SK-N-MC (cell line): ENCODE measurements at regions not wholly inside any gene's neighbourhood (a gene's known extent, or its start where the extent isn't known, plus 50 kb on each side); places are given as distances from the start of the nearest gene placed in this dataset.

Source experiments
- DNase-seq: peaks from one replicate; pipeline ENCODE4 v3.0.0-alpha.2; 2011; ENCODE audit warnings: low read depth, low spot score
- H3K27ac ChIP-seq: fragments of 200-600 bp; sonication (generic); 2 replicates; pipeline ENCODE4 v1.5.1; 2016; ENCODE audit warnings: mixed run types
- H3K36me3 ChIP-seq: fragments of 200-600 bp; sonication (generic); 2 replicates; pipeline ENCODE4 v1.6.1; 2017; ENCODE audit warnings: antibody characterized with exemption, low read length, mixed read lengths; ENCODE audit not compliant: insufficient read depth
- H3K4me3 ChIP-seq: fragments of 200-600 bp; sonication (generic); 2 replicates; pipeline ENCODE4 v1.5.1; 2016
- H3K9ac ChIP-seq: fragments of 200-600 bp; sonication (generic); 2 replicates; pipeline ENCODE4 v1.8.0; 2017; ENCODE audit warnings: mixed run types, mixed read lengths; ENCODE audit not compliant: insufficient read length
- H3K9me3 ChIP-seq: fragments of 200-600 bp; sonication (generic); 2 replicates; pipeline ENCODE4 v1.6.1; 2017; ENCODE audit warnings: low read depth, mild to moderate bottlenecking, antibody characterized with exemption, low read length, moderate library complexity, mixed read lengths
- EZH2 ChIP-seq: fragments of 200-600 bp; sonication (generic); IDR thresholded peaks from one replicate; pipeline ENCODE4 v1.6.1; 2017; ENCODE audit warnings: antibody characterized with exemption
- FOXP2 ChIP-seq: optimal IDR thresholded peaks from 2 replicates; pipeline ENCODE3; 2011; ENCODE audit warnings: mild to moderate bottlenecking, moderate library complexity; ENCODE audit not compliant: insufficient read depth; ENCODE audit errors: extremely low read length, control extremely low read depth
- POLR2AphosphoS5 ChIP-seq: IDR thresholded peaks from 2 replicates; pipeline ENCODE4 v1.6.1; 2012; ENCODE audit warnings: mild to moderate bottlenecking, low read depth, low read length, borderline replicate concordance

DNA sequence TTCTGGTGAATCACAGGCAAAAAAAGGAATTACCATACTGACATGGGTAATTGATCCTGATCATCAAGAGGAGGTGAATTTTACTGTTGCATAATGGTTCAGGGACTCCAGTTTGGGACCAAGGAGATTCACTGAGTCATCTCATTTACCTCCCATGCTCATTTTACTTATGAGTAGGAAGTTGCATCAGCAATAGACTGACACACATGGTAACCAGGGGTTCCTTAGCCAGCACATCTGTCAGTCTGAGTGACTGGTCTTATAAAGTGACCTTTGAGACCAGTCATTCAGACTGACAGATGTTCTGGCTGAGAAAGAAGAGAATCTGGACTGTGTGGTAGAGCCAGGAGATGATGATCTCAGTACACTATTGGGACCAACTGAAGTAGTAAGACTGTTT is 384.6 kb upstream of the CD180 start:
- no peak overlapping the region for H3K4me3 ChIP-seq
- no peak for TF ChIP-seq POLR2AphosphoS5
- no peak for TF ChIP-seq EZH2
- TF ChIP-seq FOXP2 = no peak
- no peak for DNase-seq
- H3K9ac ChIP-seq = no peak overlapping the region
- no peaks in the 10 kb centered on the region for H3K9me3 ChIP-seq
- no peaks in the 10 kb centered on the region for H3K36me3 ChIP-seq
- H3K27ac ChIP-seq = no peak overlapping the region

DNA sequence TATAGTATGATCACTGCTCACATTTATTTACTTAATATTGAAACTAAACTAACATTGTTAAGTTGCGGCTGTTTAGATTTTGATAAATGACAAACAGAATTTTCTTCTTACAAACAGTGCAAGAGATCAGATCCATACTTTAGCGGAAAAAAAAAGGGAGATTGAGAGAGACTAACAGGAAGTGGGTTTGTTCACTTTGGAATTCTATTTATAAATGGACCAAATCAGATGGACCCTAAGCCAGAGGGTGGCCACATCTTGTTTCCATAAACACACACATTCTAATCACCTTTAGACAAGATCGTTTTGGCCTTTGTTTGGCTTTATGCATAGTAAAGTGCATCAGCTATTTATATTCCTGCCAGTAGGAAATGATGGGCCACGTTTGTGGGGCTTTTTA is 381.4 kb upstream of the CD180 start:
- DNase-seq = no peak
- no peaks in the 10 kb centered on the region for H3K9me3 ChIP-seq
- no peaks in the 10 kb centered on the region for H3K36me3 ChIP-seq
- TF ChIP-seq POLR2AphosphoS5 (no peak), FOXP2 (no peak), EZH2 (no peak)
- H3K9ac ChIP-seq = no peak overlapping the region
- H3K4me3 ChIP-seq = no peak overlapping the region
- H3K27ac ChIP-seq = no peak overlapping the region

DNA sequence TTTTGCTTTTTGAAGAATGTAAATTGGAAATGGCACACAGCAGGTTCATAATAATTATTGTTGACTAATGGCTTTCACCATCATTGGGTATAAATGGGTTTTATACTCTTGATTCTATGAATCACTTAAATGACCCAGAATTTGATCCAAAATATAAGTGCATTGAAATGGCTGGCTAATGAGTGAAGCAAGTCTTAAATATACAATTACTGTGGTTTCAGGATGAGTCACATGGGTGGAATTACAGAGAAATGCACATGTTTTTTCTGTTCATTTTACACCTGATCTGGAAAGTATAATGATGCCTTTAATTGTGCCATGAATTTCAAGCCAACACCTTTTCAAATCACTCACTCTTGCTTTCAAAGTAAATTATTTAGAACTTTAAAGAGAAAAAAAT is 380.8 kb upstream of the CD180 start:
- Histone ChIP-seq H3K9me3 (no peaks in the 10 kb centered on the region), H3K9ac (no peak overlapping the region), H3K36me3 (no peaks in the 10 kb centered on the region), H3K4me3 (no peak overlapping the region), H3K27ac (no peak overlapping the region)
- TF ChIP-seq POLR2AphosphoS5 (no peak), FOXP2 (no peak), EZH2 (no peak)
- no peak for DNase-seq

DNA sequence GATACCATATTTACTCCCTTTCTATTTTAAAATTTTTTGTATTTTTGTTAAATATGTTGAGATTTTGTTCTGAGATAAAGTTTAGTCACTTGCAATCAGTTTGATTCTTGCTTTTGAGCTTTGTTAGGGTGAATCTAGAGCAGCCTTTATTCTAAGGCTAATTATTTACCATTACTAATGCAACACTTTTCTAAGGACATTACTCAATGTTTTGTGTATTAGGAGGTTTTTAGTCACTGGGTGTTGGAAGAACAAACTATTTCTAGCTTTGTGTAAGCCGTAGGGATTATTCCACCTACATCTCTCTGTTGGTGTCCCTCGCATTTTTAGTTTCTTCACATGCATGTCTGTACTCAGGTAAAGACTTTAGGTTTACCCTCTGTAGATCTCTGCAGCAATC is 379.5 kb upstream of the CD180 start:
- DNase-seq = no peak
- H3K9ac ChIP-seq = no peak overlapping the region
- no peaks in the 10 kb centered on the region for H3K9me3 ChIP-seq
- H3K27ac ChIP-seq = no peak overlapping the region
- no peak overlapping the region for H3K4me3 ChIP-seq
- TF ChIP-seq POLR2AphosphoS5 (no peak), FOXP2 (no peak), EZH2 (no peak)
- H3K36me3 ChIP-seq = no peaks in the 10 kb centered on the region

DNA sequence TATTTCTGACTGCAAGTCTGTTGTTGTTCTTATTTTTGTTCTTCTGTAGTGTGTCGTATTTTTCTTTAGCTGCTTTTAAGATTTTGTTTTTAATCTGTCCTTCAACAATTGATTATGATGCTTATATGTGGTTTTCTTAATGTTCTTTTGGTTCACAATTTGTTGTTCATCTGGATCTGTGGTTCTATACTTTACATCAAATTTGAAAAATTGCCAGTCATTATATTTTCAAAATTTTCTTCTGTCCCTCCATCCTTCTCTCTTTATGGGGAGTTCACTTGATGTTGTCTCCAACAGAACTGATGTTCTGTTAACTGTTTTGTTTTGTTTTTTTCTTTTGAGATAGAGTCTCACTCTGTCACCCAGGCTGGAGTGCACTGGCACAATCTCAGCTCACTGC is 378.5 kb upstream of the CD180 start:
- TF ChIP-seq FOXP2 = no peak
- Histone ChIP-seq H3K4me3 (no peak overlapping the region), H3K27ac (no peak overlapping the region), H3K9ac (no peak overlapping the region), H3K9me3 (no peaks in the 10 kb centered on the region), H3K36me3 (no peaks in the 10 kb centered on the region)
- DNase-seq = no peak

DNA sequence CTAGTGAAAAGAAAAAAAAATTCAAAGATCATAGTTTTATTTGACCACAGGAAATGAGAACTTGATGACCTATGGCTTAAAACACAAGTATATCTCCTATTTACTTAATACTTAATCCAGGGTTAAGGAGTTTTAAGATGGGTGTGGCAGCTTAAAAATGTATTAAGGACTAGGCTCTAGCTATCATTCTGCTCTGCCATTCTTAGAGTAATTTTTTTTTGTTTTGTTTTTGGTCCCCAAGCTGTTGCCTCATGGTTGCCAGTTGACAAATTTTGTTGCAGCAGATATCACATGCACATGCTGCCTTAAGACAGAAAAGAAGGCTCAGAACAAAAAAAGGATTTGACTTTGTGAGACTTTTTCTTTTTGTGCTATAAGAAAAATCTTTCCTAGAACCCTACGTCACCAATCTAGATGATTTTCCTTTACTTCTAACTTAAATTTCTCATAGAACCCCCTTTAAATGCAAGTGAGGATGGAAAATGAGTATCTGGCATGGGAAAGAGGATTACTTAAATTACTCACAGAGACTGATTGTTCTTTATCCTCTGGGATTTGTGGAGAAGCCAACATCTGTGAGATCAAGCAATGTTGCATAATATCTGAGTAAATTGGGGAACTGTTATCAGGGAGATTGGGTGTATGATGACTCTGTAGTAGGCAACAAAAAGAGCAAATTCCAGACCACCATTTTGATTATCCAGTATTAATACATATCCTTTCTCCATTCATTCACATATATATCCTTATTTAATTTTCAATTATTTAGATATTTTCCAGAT is 364.7 kb upstream of the CD180 start:
- Histone ChIP-seq H3K36me3 (no peaks in the 10 kb centered on the region), H3K9ac (no peak overlapping the region), H3K27ac (no peak overlapping the region), H3K4me3 (no peak overlapping the region), H3K9me3 (no peaks in the 10 kb centered on the region)
- no peak for DNase-seq
- TF ChIP-seq POLR2AphosphoS5 (no peak), EZH2 (no peak)

DNA sequence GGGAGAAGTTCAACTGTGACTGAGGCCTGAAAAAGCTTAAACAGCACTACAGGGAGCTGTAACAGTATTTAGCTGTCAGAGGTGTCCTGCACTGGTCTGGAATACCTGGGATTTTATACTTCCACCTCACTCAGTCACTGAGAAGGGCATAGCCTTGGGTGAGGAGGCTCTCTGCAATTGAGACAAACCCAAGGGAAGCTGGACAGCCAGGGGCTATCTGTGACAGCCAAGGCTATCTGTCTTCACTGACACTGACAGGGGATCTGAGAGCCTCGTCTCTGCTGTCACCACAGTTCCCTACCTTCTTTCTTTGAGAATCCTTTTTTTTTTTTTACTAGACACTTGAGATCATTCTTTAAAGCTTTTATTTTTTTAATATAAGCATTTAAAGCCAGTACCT is 356.2 kb upstream of the CD180 start:
- Histone ChIP-seq H3K36me3 (no peaks in the 10 kb centered on the region), H3K9me3 (no peaks in the 10 kb centered on the region), H3K9ac (no peak overlapping the region), H3K4me3 (no peak overlapping the region), H3K27ac (no peak overlapping the region)
- DNase-seq = no peak
- TF ChIP-seq POLR2AphosphoS5 = no peak
- no peak for TF ChIP-seq EZH2
- TF ChIP-seq FOXP2 = no peak

DNA sequence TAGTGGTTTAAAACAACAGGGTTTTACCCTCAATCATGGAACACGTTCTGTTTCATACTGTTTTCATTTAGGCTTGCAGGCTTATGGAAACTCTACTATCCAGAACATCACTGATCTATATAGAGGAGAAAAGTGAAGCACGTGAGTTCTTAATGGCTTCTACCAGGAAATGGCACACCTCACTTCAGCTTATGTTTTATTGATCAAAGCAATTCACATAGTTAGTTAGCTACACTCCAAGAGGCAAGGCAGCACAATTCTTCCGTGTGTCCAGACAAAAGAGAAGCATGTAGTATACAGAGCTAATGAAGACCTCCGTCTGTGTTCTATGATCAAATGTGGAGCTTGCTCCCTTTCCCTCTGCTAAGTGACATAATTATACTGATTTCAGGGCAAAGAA is 353.3 kb upstream of the CD180 start:
- DNase-seq = no peak
- Histone ChIP-seq H3K36me3 (no peaks in the 10 kb centered on the region), H3K27ac (no peak overlapping the region), H3K9ac (no peak overlapping the region), H3K9me3 (no peaks in the 10 kb centered on the region), H3K4me3 (no peak overlapping the region)
- TF ChIP-seq POLR2AphosphoS5 (no peak), EZH2 (no peak), FOXP2 (no peak)

DNA sequence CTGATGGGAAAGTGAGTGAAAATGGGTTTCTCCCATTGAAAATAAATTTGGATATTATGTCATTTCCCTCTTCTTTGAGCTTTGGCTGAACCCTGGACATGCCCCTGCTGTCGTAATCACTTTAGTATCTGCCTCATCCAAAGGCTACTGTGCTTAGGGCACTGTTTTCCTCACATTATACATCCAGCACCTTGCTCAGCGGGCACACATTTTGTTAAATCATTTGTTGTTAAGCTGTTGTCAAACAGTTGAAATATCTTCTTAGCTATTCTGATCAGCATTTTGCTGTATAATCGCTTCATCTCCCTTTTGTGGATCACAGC is 352.7 kb upstream of the CD180 start:
- Histone ChIP-seq H3K9ac (no peak overlapping the region), H3K36me3 (no peaks in the 10 kb centered on the region), H3K27ac (no peak overlapping the region), H3K9me3 (no peaks in the 10 kb centered on the region), H3K4me3 (no peak overlapping the region)
- TF ChIP-seq FOXP2 (no peak), EZH2 (no peak), POLR2AphosphoS5 (no peak)
- no peak for DNase-seq
